Midbrain (tissue), 1 donor: ENCODE measurements at regions not wholly inside any gene's neighbourhood (a gene's known extent, or its start where the extent isn't known, plus 50 kb on each side); places are given as distances from the start of the nearest gene placed in this dataset.
"Not testable (repeated sequence)": the region's sequence is repeated elsewhere in the genome, so short reads cannot be mapped to it uniquely, and the experiment has no call there.

Source experiments
- DNase-seq: peaks from one replicate; lab custom pipeline; 2025; lab: John Stamatoyannopoulos, UW

GRCh38 chr2:126051737-126052240 is 604.2 kb upstream of the GYPC start:
- DNase-seq, result not testable (repeated sequence)

- no peak for DNase-seq
Observed at GRCh38 chr2:126059379-126059778, 596.6 kb upstream of the GYPC start.

- no peak for DNase-seq
Observed at GRCh38 chr2:126085011-126085795, 570.8 kb upstream of the GYPC start.

GRCh38 chr2:126100962-126101361 is 555.0 kb upstream of the GYPC start:
- DNase-seq, result no peak

- no peak for DNase-seq
Observed at GRCh38 chr2:126106006-126106405, 550.0 kb upstream of the GYPC start.

GRCh38 chr2:126107883-126108282 is 548.1 kb upstream of the GYPC start:
- DNase-seq, result no peak

GRCh38 chr2:126115975-126116374 is 540.0 kb upstream of the GYPC start:
- DNase-seq, result no peak

- no peak for DNase-seq
Observed at GRCh38 chr2:126117886-126118285, 538.1 kb upstream of the GYPC start.

- DNase-seq, result no peak
Observed at GRCh38 chr2:126145752-126146151, 510.2 kb upstream of the GYPC start.

GRCh38 chr2:126154256-126154785 is 501.6 kb upstream of the GYPC start:
- peak; percentile 37 for DNase-seq

- not testable (repeated sequence) for DNase-seq
Observed at GRCh38 chr2:126160950-126161349, 495.0 kb upstream of the GYPC start.

- DNase-seq, result no peak
Observed at GRCh38 chr2:126172631-126173184, 483.2 kb upstream of the GYPC start.

- no peak for DNase-seq
Observed at GRCh38 chr2:126175222-126175621, 480.7 kb upstream of the GYPC start.

- DNase-seq, result no peak
Observed at GRCh38 chr2:126177479-126177878, 478.5 kb upstream of the GYPC start.

- no peak for DNase-seq
Observed at GRCh38 chr2:126187668-126188067, 468.3 kb upstream of the GYPC start.

GRCh38 chr2:126189527-126189926 is 466.4 kb upstream of the GYPC start:
- no peak for DNase-seq

GRCh38 chr2:126200538-126200937 is 455.4 kb upstream of the GYPC start:
- DNase-seq, result no peak

- no peak for DNase-seq
Observed at GRCh38 chr2:126208266-126208665, 447.7 kb upstream of the GYPC start.

GRCh38 chr2:126212735-126213134 is 443.2 kb upstream of the GYPC start:
- no peak for DNase-seq

GRCh38 chr2:126219081-126219480 is 436.9 kb upstream of the GYPC start:
- DNase-seq, result no peak

- DNase-seq, result no peak
Observed at GRCh38 chr2:126220331-126220730, 435.6 kb upstream of the GYPC start.

GRCh38 chr2:126221506-126221905 is 434.5 kb upstream of the GYPC start:
- DNase-seq, result no peak

GRCh38 chr2:126222278-126222677 is 433.7 kb upstream of the GYPC start:
- DNase-seq, result no peak
